GM21447 (cell line): ENCODE measurements at regions not wholly inside any gene's neighbourhood (a gene's known extent, or its start where the extent isn't known, plus 50 kb on each side); places are given as distances from the start of the nearest gene placed in this dataset.

Source experiments
- ATAC-seq: cut with Tn5 transposase; IDR thresholded peaks from one replicate; pipeline ENCODE4 v1.9.1; 2021; ENCODE audit not compliant: unreplicated experiment

- ATAC-seq: no peak
Observed at GRCh38 chr6:51382847-51383246, 564.2 kb downstream of the TFAP2B start.

- no peak for ATAC-seq
Observed at GRCh38 chr6:51384736-51385135, 566.1 kb downstream of the TFAP2B start.

- ATAC-seq: no peak
Observed at GRCh38 chr6:51386347-51386836, 567.7 kb downstream of the TFAP2B start.

- no peak for ATAC-seq
Observed at GRCh38 chr6:51387907-51388306, 569.2 kb downstream of the TFAP2B start.

- ATAC-seq: no peak
Observed at GRCh38 chr6:51394061-51394460, 575.4 kb downstream of the TFAP2B start.

GRCh38 chr6:51396583-51396982 lies 577.9 kb downstream of the TFAP2B start:
- peak; percentile 67 for ATAC-seq

- peak; percentile 67 for ATAC-seq
Observed at GRCh38 chr6:51398064-51398705, 579.5 kb downstream of the TFAP2B start.

GRCh38 chr6:51398793-51399192 lies 580.1 kb downstream of the TFAP2B start:
- peak; percentile 10 for ATAC-seq

GRCh38 chr6:51410453-51410852 lies 591.8 kb downstream of the TFAP2B start:
- ATAC-seq: no peak

GRCh38 chr6:51411496-51412125 lies 592.9 kb downstream of the TFAP2B start:
- no peak for ATAC-seq

- ATAC-seq: no peak
Observed at GRCh38 chr6:51414361-51414760, 595.7 kb downstream of the TFAP2B start.

GRCh38 chr6:51415501-51415900 lies 596.8 kb downstream of the TFAP2B start:
- ATAC-seq: no peak

- ATAC-seq: no peak
Observed at GRCh38 chr6:51429017-51429712, 610.5 kb downstream of the TFAP2B start.

GRCh38 chr6:51430589-51430988 lies 611.9 kb downstream of the TFAP2B start:
- ATAC-seq: no peak

- ATAC-seq: no peak
Observed at GRCh38 chr6:51432481-51432880, 613.8 kb downstream of the TFAP2B start.

GRCh38 chr6:51450248-51450957 lies 631.7 kb downstream of the TFAP2B start:
- ATAC-seq: no peak

GRCh38 chr6:51450958-51451357 lies 632.3 kb downstream of the TFAP2B start:
- ATAC-seq: no peak

GRCh38 chr6:51456282-51456681 lies 631.1 kb downstream of the PKHD1 start:
- no peak for ATAC-seq

GRCh38 chr6:51459958-51460357 lies 627.5 kb downstream of the PKHD1 start:
- peak; percentile 92 for ATAC-seq

GRCh38 chr6:51462896-51463295 lies 624.5 kb downstream of the PKHD1 start:
- no peak for ATAC-seq

GRCh38 chr6:51463321-51463720 lies 624.1 kb downstream of the PKHD1 start:
- ATAC-seq: no peak
